PC-9 (cell line): ENCODE measurements at regions not wholly inside any gene's neighbourhood (a gene's known extent, or its start where the extent isn't known, plus 50 kb on each side); places are given as distances from the start of the nearest gene placed in this dataset.
A peak's percentile ranks its signal among the peaks of the same experiment; 100 is the strongest.

Experiments
- EZH2 ChIP-seq: fragments of 200-600 bp; sonication (generic); IDR thresholded peaks from 2 replicates; pipeline ENCODE4 v1.8.0; 2017; ENCODE audit warnings: antibody characterized with exemption, low read depth
- TF ChIP-seq, protein P1 (sequence below): fragments of 200-600 bp; sonication (generic); conservative IDR thresholded peaks from 2 replicates; pipeline ENCODE4 v1.6.1; 2017; ENCODE audit warnings: mixed run types, antibody characterized with exemption, mild to moderate bottlenecking, moderate library complexity

- TF ChIP-seq, protein P1, sequence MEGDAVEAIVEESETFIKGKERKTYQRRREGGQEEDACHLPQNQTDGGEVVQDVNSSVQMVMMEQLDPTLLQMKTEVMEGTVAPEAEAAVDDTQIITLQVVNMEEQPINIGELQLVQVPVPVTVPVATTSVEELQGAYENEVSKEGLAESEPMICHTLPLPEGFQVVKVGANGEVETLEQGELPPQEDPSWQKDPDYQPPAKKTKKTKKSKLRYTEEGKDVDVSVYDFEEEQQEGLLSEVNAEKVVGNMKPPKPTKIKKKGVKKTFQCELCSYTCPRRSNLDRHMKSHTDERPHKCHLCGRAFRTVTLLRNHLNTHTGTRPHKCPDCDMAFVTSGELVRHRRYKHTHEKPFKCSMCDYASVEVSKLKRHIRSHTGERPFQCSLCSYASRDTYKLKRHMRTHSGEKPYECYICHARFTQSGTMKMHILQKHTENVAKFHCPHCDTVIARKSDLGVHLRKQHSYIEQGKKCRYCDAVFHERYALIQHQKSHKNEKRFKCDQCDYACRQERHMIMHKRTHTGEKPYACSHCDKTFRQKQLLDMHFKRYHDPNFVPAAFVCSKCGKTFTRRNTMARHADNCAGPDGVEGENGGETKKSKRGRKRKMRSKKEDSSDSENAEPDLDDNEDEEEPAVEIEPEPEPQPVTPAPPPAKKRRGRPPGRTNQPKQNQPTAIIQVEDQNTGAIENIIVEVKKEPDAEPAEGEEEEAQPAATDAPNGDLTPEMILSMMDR, result peak; percentile 65
- TF ChIP-seq EZH2, result no peak
Measured at GRCh38 chr2:156892467-156893281, 364.8 kb upstream of the GALNT5 start.
